Stimulated activated CD8-positive, alpha-beta memory T cell treated with anti-CD3 and anti-CD28 coated beads, Interleukin-12 subunit alpha, Interleukin-12 subunit beta, amount 100 ng/mL, for 24 hours (primary cell): ENCODE measurements at regions not wholly inside any gene's neighbourhood (a gene's known extent, or its start where the extent isn't known, plus 50 kb on each side); places are given as distances from the start of the nearest gene placed in this dataset.
"Not testable (repeated sequence)": the region's sequence is repeated elsewhere in the genome, so short reads cannot be mapped to it uniquely, and the experiment has no call there.

Experiments
- DNase-seq: peaks from one replicate; pipeline ENCODE4 v3.0.0-alpha.2; 2020; ENCODE audit errors: extremely low read depth

GRCh38 chr9:17846948-17847655 is 268.2 kb downstream of the SH3GL2 start:
- no peak for DNase-seq

- DNase-seq: no peak
Observed at GRCh38 chr9:17847908-17848307, 269.0 kb downstream of the SH3GL2 start.

- no peak for DNase-seq
Observed at GRCh38 chr9:17852108-17852507, 273.2 kb downstream of the SH3GL2 start.

- no peak for DNase-seq
Observed at GRCh38 chr9:17854487-17854886, 275.6 kb downstream of the SH3GL2 start.

GRCh38 chr9:17856995-17857394 is 278.1 kb downstream of the SH3GL2 start:
- DNase-seq: no peak

DNA sequence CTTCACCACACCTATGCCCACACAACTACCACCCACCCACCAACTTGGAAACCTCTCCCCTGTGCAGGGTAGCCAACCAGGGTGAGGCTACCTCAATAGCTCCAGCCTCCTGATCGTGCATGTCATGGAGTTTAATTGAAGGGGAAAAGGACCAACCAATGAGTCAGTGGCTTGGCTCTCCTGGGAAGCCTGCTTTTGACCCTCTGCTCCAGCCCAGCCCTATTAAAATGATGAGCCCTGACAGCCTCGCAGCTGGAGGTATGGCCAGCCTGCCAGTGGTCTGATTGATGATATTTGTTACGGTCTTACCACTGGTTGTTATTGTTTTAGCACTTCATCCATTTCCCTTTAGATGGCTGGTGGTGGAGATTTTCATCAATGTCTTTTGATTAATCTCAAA is 280.4 kb downstream of the SH3GL2 start:
- DNase-seq: no peak

DNA sequence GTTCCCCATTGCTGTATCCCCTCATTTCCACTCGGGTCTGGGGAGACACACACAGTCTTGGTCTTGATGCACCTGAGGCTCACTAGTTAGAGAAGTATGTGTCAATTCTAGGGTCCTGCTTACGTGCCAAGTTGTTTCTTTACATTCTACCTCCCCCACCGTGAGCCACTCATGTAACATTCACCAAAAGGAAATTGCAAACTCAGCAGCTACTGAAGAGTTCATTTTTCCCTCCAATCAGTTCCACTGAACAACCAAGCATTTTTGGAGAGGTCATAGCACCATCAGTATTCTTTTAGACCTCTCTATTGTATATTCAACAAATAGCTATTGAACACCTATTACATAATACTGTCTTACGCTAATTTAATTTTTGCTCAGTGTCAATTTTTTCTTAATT is 281.1 kb downstream of the SH3GL2 start:
- DNase-seq: no peak

GRCh38 chr9:17862101-17862500 is 283.2 kb downstream of the SH3GL2 start:
- no peak for DNase-seq

GRCh38 chr9:17862629-17863028 is 283.8 kb downstream of the SH3GL2 start:
- no peak for DNase-seq

DNA sequence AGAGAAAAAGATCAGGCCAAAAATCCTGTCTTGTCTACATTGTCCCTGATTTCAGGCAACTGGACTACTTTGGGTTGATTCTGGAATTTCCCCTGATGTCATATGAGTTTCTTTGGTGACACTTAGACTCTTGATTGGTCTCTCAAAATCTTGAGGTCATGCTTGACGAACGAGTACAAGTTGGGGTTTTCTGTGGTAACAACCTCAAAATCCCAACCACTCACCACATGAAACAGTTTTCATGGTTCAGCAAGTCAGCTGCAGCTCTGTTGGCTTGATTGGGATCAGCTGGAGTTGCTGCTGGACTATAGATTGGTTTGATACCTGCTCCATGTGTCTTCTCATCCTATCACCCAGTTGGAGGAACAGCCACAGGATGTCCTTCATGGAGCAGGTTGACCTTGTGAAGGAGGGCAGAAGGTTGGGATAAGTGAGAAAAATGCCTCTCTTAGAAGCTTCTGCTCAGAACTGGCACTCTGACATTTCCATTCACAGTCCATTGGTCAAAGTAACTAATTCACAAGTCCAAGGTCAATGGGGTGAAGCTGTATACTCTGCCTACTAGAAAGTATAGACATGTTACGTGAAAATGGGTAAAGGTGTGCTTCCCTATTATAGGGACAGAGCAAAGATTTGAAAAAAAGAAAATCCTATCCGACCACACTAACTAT is 284.5 kb downstream of the SH3GL2 start:
- DNase-seq: no peak

DNA sequence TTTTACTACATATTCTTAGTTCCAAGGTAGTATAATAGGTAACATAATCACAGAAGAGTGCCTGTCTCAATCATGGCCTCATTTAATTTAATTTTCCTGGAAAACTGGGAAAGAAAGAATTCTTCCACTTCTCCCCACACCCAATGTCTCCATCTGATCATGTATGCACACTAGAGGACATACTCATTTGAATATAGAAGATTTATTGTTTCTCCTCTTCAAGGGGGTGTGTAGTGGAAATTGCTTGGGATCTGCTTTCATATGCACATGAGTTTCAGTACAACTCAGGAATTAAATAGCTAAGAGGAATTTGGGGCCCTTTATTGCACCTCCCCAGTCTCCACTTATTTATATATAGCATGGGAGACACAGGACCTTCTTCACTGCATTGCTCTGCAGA is 285.1 kb downstream of the SH3GL2 start:
- no peak for DNase-seq

DNA sequence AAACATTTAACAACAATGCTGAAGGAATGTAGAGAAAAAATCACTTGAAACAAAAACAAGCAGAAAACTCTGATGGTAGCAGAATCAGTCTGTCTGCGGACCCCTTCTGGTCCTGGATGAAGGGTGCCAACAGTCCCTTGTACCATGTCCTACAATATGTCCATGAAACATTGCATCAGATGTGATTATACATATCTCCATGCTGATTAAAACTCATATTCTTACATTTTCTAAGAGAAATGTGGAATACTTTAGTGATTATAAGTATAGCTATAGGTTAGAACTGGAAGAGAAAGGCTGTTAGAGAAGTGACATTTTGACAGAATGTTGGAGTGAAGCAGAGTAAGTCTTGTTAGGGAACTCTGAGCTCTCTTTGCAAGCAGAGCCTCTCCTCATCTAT is 286.1 kb downstream of the SH3GL2 start:
- DNase-seq: no peak

GRCh38 chr9:17865881-17866280 is 287.0 kb downstream of the SH3GL2 start:
- DNase-seq: no peak

- DNase-seq: no peak
Observed at GRCh38 chr9:17870722-17871121, 291.9 kb downstream of the SH3GL2 start.

DNA sequence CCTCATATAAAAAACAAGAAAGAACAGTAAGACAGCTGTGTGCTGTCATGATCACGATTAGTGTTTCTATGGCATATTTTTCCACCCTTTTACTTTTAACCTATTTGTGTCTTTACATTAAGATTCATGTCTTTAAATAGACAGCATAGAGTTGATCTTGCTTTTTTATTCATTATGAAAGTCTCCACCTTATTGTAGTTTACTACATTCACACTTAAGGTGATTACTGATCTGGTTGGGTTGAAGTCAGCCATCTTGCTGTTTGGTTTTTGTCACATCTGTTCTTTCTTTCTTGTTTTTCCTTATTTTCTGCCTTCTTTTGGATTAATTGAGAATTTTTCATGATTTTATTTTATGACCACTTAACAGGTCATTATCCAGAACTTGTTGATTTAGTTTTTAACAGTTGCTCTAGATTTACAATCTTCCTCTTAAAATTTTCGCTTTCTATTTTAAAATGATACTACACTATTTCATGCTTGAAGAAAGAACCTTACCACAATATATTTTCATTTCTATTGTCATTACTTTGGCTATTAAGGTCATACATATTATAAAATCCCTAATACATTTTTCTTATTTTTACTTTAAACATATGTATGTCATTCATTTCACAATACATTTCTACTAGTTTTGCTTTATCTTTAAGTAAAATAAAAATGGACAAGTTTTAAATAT is 292.5 kb downstream of the SH3GL2 start:
- no peak for DNase-seq

GRCh38 chr9:17875886-17876285 is 297.0 kb downstream of the SH3GL2 start:
- DNase-seq: no peak

- DNase-seq: no peak
Observed at GRCh38 chr9:17876687-17877086, 297.8 kb downstream of the SH3GL2 start.

DNA sequence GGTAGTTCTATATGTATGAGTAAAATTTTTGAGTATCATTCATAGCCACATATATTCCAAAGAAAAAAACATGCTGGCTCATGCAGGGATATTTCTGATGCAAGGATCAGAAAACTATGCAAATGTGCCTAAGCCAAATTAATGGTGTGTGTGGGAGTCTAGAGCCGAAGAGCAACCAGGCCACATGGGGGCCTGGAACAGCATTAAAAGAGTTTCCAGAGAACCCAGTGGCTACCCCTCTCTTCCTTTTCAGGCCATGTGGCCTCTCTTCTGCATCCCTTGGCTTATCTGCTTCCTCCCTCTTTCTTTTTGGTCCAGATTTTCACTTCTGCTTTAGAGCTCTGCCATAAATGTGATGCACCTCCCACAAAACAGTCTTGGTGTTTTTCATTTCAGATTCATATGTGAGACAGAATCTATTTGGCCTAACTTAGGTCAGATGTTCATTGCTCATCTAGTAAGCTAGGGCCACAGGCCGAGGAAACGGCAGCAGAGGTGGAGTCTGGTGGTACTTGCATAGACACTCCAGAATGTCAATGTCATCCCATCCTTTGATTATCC is 300.0 kb downstream of the SH3GL2 start:
- DNase-seq: no peak

DNA sequence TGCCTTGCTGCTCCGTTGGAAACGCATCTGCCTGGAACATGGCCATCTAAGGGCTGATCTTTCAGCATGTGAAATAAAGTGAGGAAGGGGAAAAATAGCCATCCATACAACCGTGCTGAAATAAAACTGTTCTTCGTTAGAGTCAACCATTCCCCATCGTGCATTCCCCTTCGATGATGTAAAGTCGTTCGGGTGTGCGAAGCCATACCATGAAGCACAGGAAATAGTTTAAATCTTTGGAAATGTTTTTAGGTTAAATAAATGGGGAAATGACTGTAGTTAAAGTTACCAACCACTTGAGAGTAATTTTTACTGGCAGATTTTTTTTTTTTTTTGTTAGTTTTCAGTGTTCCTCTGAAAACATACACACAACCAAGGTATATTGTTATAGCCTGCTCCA is 302.5 kb downstream of the SH3GL2 start:
- no peak for DNase-seq

- no peak for DNase-seq
Observed at GRCh38 chr9:17882688-17883594, 304.1 kb downstream of the SH3GL2 start.

DNA sequence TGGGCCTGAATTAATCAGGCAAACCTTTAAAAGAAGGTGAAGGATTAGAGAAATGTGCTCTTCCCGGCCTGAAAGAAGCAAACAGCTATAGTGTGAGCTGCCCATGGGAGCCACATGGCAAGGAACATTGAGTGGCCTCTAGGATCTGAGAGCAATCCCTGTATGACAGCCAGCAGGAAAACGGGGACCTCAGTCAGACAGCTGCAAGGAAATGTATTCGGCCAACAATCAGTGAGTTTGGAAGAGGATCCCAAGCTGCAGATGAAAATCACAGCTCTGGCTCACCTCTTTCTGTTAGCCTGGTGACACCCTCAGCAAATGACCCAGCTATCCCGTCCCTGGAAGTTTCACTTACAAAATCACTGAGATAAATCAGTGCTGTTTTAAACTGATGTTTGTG is 309.2 kb downstream of the SH3GL2 start:
- no peak for DNase-seq

DNA sequence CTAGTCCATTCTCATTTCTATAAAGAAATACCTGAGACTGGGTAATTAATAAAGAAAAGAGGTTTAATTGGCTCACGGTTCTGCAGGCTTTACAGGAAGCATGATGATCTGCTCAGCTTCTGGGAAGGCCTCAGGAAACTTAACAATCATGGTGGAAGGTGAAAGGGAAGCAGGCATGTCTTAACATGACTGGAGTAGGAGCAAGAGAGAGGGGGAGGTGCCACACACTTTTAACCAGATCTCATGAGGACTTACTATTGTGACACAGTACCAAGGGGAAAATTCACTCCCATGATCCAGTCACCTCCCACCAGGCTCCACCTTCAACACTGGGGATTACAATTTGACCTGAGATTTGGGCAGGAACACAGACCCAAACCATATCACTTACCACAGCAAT is 310.1 kb downstream of the SH3GL2 start:
- DNase-seq: not testable (repeated sequence)
